HG03520 (cell line): ENCODE measurements at regions not wholly inside any gene's neighbourhood (a gene's known extent, or its start where the extent isn't known, plus 50 kb on each side); places are given as distances from the start of the nearest gene placed in this dataset.

ENCODE experiments used
- ATAC-seq: cut with Tn5 transposase; IDR thresholded peaks from one replicate; pipeline ENCODE4 v1.9.1; 2021; ENCODE audit warnings: mild to moderate bottlenecking, moderate library complexity; ENCODE audit not compliant: unreplicated experiment

GRCh38 chr10:125514206-125515162 lies 168.5 kb downstream of the TEX36 start:
- no peak for ATAC-seq

GRCh38 chr10:125513429-125514182 lies 169.4 kb downstream of the TEX36 start:
- no peak for ATAC-seq

- ATAC-seq: no peak
Measured at GRCh38 chr10:125510998-125511397, 172.0 kb downstream of the TEX36 start.

GRCh38 chr10:125505648-125506047 lies 177.3 kb downstream of the TEX36 start:
- no peak for ATAC-seq

GRCh38 chr10:125502276-125502675 lies 180.7 kb downstream of the TEX36 start:
- no peak for ATAC-seq

- ATAC-seq: no peak
Measured at GRCh38 chr10:125495386-125495785, 187.6 kb downstream of the TEX36 start.

- no peak for ATAC-seq
Measured at GRCh38 chr10:125494651-125495239, 188.2 kb downstream of the TEX36 start.

- no peak for ATAC-seq
Measured at GRCh38 chr10:125491381-125491780, 191.6 kb downstream of the TEX36 start.

GRCh38 chr10:125489731-125490130 lies 193.2 kb downstream of the TEX36 start:
- no peak for ATAC-seq

GRCh38 chr10:125485665-125486064 lies 197.3 kb downstream of the TEX36 start:
- no peak for ATAC-seq

- ATAC-seq: no peak
Measured at GRCh38 chr10:125484035-125484732, 198.8 kb downstream of the TEX36 start.

GRCh38 chr10:125482637-125483036 lies 200.3 kb downstream of the TEX36 start:
- no peak for ATAC-seq

GRCh38 chr10:125482108-125482507 lies 200.9 kb downstream of the TEX36 start:
- no peak for ATAC-seq

- ATAC-seq: no peak
Measured at GRCh38 chr10:125479059-125479458, 203.9 kb downstream of the TEX36 start.

GRCh38 chr10:125475815-125476214 lies 207.1 kb downstream of the TEX36 start:
- no peak for ATAC-seq

- no peak for ATAC-seq
Measured at GRCh38 chr10:125473143-125473793, 209.7 kb downstream of the TEX36 start.

- no peak for ATAC-seq
Measured at GRCh38 chr10:125472010-125472607, 210.9 kb downstream of the TEX36 start.

GRCh38 chr10:125468278-125468677 lies 214.7 kb downstream of the TEX36 start:
- no peak for ATAC-seq

- no peak for ATAC-seq
Measured at GRCh38 chr10:125466685-125467084, 216.3 kb downstream of the TEX36 start.

- ATAC-seq: no peak
Measured at GRCh38 chr10:125462845-125463244, 220.1 kb downstream of the TEX36 start.
